ENCODE measurements at regions not wholly inside any gene's neighbourhood (a gene's known extent, or its start where the extent isn't known, plus 50 kb on each side); places are given as distances from the start of the nearest gene placed in this dataset.

DNA sequence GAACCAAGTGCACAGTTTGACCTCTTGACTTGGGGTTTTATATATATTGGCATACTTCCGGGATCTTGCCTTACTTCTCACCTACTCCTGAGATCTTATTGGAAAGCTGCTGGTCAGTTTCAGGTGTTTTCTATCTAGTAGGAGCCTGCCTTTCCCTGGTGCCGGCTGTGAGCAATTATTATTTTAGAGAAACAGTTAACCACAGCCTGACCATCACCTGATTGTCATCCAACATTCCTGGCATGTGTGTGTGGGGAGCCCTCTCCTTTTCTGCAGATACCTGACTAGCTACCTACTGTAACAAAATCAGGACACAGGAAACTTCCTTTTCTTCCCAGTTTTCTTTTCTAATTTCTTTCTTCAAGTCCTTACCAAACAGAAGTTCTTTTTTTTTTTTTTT is 220.4 kb downstream of the ATP23 start:
- no peaks in the 10 kb centered on the region for H3K4me1 ChIP-seq (ENCODE audit: control insufficient read depth, insufficient read depth, low read length)
- WGBS (ENCODE audit: insufficient coverage, insufficient read length), result no CpG with 5 or more reads among the region's 2 CpGs
- H3K4me3 ChIP-seq (ENCODE audit: low read length), result no peak overlapping the region
- no peaks in the 10 kb centered on the region for H3K27me3 ChIP-seq (ENCODE audit: control insufficient read depth, insufficient read depth, low read length)
- no peak overlapping the region for H3K27ac ChIP-seq (ENCODE audit: low read length)
- DNase-seq (ENCODE audit: low read depth, low spot score), result no peak
- no peaks in the 10 kb centered on the region for H3K36me3 ChIP-seq (ENCODE audit: control insufficient read depth, insufficient read depth, low read length)
- H3K9me3 ChIP-seq (ENCODE audit: control insufficient read depth, insufficient read depth, low read length), result no peaks in the 10 kb centered on the region

DNA sequence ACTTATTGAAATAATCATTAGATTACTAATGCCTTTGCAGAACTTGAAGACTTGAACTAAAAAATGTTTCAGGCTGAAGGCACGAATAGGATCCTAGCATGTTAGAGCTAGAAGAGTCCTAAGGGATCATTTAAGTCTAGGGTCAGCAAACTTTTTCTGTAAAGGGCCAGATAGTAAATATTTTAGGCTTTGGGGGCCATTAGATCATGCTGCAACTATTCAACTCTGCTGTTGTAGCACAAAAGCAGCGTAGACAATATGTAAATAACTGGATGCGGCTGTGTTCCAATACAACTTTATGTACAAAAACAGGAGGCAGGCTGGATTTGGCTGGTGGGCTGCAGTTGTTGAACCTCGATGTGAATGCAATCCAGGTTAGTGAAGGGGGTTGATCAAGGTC is 221.7 kb downstream of the ATP23 start:
- no peak for DNase-seq (ENCODE audit: low read depth, low spot score)
- WGBS (ENCODE audit: insufficient coverage, insufficient read length), result no CpG with 5 or more reads among the region's 4 CpGs
- Histone ChIP-seq H3K9me3 (ENCODE audit: control insufficient read depth, insufficient read depth, low read length) (no peaks in the 10 kb centered on the region), H3K27ac (ENCODE audit: low read length) (no peak overlapping the region), H3K4me1 (ENCODE audit: control insufficient read depth, insufficient read depth, low read length) (peaks cover 1% of the 10 kb centered on the region; the same call in 1 of the 2 replicates), H3K36me3 (ENCODE audit: control insufficient read depth, insufficient read depth, low read length) (no peaks in the 10 kb centered on the region), H3K27me3 (ENCODE audit: control insufficient read depth, insufficient read depth, low read length) (no peaks in the 10 kb centered on the region), H3K4me3 (ENCODE audit: low read length) (no peak overlapping the region)

GRCh38 chr12:58166643-58167042 is 225.3 kb downstream of the ATP23 start:
- DNase-seq (ENCODE audit: low read depth, low spot score), result no peak
- WGBS (ENCODE audit: insufficient coverage, insufficient read length), result no CpG with 5 or more reads among the region's 5 CpGs

DNA sequence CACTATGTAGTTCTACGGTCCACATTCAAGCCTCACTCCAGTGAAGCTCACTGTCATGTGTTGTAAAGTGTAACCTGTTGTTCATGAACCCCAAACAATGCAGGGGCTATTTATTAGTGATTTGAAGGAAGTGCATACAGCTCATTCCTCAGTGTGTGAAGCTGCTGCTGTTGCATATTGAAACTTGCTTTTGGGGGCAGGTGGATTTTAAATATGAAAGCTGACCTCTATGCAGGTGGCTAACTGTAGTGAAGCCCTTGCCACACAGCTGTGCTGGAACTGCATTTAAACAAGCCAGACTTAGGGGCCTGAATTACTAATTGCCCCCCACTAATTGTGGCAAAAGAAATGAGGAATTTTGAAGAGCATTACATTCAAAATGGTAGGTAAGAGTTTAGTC is 226.3 kb downstream of the ATP23 start:
- no CpG with 5 or more reads among the region's 1 CpG for WGBS (ENCODE audit: insufficient coverage, insufficient read length)
- H3K4me1 ChIP-seq (ENCODE audit: control insufficient read depth, insufficient read depth, low read length), result peaks cover 1% of the 10 kb centered on the region; the same call in 1 of the 2 replicates
- H3K27ac ChIP-seq (ENCODE audit: low read length), result no peak overlapping the region
- H3K4me3 ChIP-seq (ENCODE audit: low read length), result no peak overlapping the region
- no peaks in the 10 kb centered on the region for H3K36me3 ChIP-seq (ENCODE audit: control insufficient read depth, insufficient read depth, low read length)
- DNase-seq (ENCODE audit: low read depth, low spot score), result no peak
- H3K27me3 ChIP-seq (ENCODE audit: control insufficient read depth, insufficient read depth, low read length), result no peaks in the 10 kb centered on the region
- no peaks in the 10 kb centered on the region for H3K9me3 ChIP-seq (ENCODE audit: control insufficient read depth, insufficient read depth, low read length)

More at GRCh38 chr12:58166643-58167042, 225.3 kb downstream of the ATP23 start:
- no peak overlapping the region for H3K4me3 ChIP-seq (ENCODE audit: low read length)
- no peak overlapping the region for H3K27ac ChIP-seq (ENCODE audit: low read length)
- H3K4me1 ChIP-seq (ENCODE audit: control insufficient read depth, insufficient read depth, low read length), result peaks cover 1% of the 10 kb centered on the region; the same call in 1 of the 2 replicates
- no peaks in the 10 kb centered on the region for H3K36me3 ChIP-seq (ENCODE audit: control insufficient read depth, insufficient read depth, low read length)
- H3K27me3 ChIP-seq (ENCODE audit: control insufficient read depth, insufficient read depth, low read length), result no peaks in the 10 kb centered on the region
- H3K9me3 ChIP-seq (ENCODE audit: control insufficient read depth, insufficient read depth, low read length), result no peaks in the 10 kb centered on the region

- H3K4me3 ChIP-seq (ENCODE audit: low read length), result no peak overlapping the region
- no CpG with 5 or more reads among the region's 2 CpGs for whole genome bisulfite sequencing (ENCODE audit: insufficient coverage, insufficient read length)
- H3K36me3 ChIP-seq (ENCODE audit: control insufficient read depth, insufficient read depth, low read length), result no peaks in the 10 kb centered on the region
- no peaks in the 10 kb centered on the region for H3K27me3 ChIP-seq (ENCODE audit: control insufficient read depth, insufficient read depth, low read length)
- no peak overlapping the region for H3K27ac ChIP-seq (ENCODE audit: low read length)
- H3K4me1 ChIP-seq (ENCODE audit: control insufficient read depth, insufficient read depth, low read length), result peaks cover 1% of the 10 kb centered on the region; the same call in 1 of the 2 replicates
- DNase-seq (ENCODE audit: low read depth, low spot score), result no peak
- H3K9me3 ChIP-seq (ENCODE audit: control insufficient read depth, insufficient read depth, low read length), result no peaks in the 10 kb centered on the region
These were observed 228.5 kb downstream of the ATP23 start for GRCh38 chr12:58169826-58170225.

GRCh38 chr12:58171914-58172313 is 230.5 kb downstream of the ATP23 start:
- Histone ChIP-seq H3K9me3 (ENCODE audit: control insufficient read depth, insufficient read depth, low read length) (no peaks in the 10 kb centered on the region), H3K36me3 (ENCODE audit: control insufficient read depth, insufficient read depth, low read length) (no peaks in the 10 kb centered on the region), H3K27ac (ENCODE audit: low read length) (no peak overlapping the region), H3K4me1 (ENCODE audit: control insufficient read depth, insufficient read depth, low read length) (peaks cover 1% of the 10 kb centered on the region; the same call in 1 of the 2 replicates), H3K4me3 (ENCODE audit: low read length) (no peak overlapping the region), H3K27me3 (ENCODE audit: control insufficient read depth, insufficient read depth, low read length) (no peaks in the 10 kb centered on the region)
- no peak for DNase-seq (ENCODE audit: low read depth, low spot score)
- WGBS (ENCODE audit: insufficient coverage, insufficient read length), result no CpG with 5 or more reads among the region's 2 CpGs

DNA sequence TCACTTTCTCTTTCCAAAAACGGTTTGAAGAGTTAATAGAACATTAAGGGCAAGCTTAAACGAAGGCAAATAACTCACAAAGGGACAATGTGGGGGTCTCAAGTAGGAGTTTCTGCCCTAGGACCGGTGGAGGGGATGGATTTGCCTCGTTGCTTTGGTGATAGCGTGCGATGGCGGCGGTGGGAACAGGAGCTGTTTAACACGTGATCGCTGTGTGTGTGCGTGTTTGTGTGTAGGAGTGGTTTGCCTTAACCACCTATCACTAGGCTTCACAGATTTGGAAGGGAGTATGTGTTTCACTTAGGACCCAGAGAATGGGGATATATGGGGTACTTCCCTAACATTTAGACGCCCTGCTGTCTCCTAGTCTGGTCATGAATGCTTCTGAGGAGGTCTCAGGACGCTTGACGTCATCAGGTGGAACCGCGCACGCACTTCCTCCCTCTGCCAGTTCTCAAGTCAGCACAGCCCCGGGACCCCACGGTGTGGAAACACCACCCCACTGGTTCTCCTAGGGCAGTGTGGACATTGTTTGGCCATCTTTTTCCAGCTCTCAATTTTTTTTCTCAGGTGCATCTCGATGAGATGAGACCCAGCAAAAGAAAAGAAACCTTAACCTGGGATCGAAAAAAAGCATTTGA is 231.2 kb downstream of the ATP23 start:
- Histone ChIP-seq H3K27ac (ENCODE audit: low read length) (no peak overlapping the region), H3K27me3 (ENCODE audit: control insufficient read depth, insufficient read depth, low read length) (no peaks in the 10 kb centered on the region), H3K4me1 (ENCODE audit: control insufficient read depth, insufficient read depth, low read length) (no peaks in the 10 kb centered on the region), H3K9me3 (ENCODE audit: control insufficient read depth, insufficient read depth, low read length) (no peaks in the 10 kb centered on the region), H3K4me3 (ENCODE audit: low read length) (no peak overlapping the region), H3K36me3 (ENCODE audit: control insufficient read depth, insufficient read depth, low read length) (no peaks in the 10 kb centered on the region)
- no CpG with 5 or more reads among the region's 21 CpGs for WGBS (ENCODE audit: insufficient coverage, insufficient read length)
- no peak for DNase-seq (ENCODE audit: low read depth, low spot score)

- H3K4me3 ChIP-seq (ENCODE audit: low read length), result no peak overlapping the region
- no CpG with 5 or more reads among the region's 2 CpGs for WGBS (ENCODE audit: insufficient coverage, insufficient read length)
- DNase-seq (ENCODE audit: low read depth, low spot score), result no peak
- H3K27ac ChIP-seq (ENCODE audit: low read length), result no peak overlapping the region
- no peaks in the 10 kb centered on the region for H3K27me3 ChIP-seq (ENCODE audit: control insufficient read depth, insufficient read depth, low read length)
- no peaks in the 10 kb centered on the region for H3K4me1 ChIP-seq (ENCODE audit: control insufficient read depth, insufficient read depth, low read length)
- H3K36me3 ChIP-seq (ENCODE audit: control insufficient read depth, insufficient read depth, low read length), result no peaks in the 10 kb centered on the region
- no peaks in the 10 kb centered on the region for H3K9me3 ChIP-seq (ENCODE audit: control insufficient read depth, insufficient read depth, low read length)
These were observed 232.9 kb downstream of the ATP23 start for GRCh38 chr12:58174316-58174715.

DNA sequence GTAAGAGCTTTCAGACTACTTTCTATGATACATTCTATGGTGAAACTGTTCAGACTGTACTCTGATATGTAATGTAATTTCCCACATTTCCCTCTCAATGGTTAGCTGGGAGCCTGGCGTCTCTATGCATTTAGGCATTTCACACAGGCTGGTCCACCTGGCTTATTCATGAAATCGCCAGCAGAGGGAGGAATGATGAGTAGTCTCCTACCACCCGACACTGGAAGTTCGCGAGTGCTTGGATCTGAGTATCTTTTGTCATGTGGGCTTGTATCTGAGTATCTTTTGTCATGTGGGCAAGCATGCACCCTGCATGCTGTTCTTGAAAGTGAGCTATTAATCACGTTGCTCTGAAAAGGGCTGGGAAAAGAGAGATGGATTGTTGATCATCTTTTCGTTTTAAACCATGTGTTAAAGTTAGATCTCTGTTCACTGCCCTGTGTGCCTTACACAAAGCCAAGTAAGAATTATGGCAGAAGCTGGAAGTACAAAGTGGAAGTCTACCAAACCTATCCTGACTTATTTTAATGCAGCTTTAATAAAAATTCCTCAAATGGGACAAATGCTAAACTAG is 235.0 kb downstream of the ATP23 start:
- Histone ChIP-seq H3K36me3 (ENCODE audit: control insufficient read depth, insufficient read depth, low read length) (no peaks in the 10 kb centered on the region), H3K27ac (ENCODE audit: low read length) (no peak overlapping the region), H3K4me1 (ENCODE audit: control insufficient read depth, insufficient read depth, low read length) (no peaks in the 10 kb centered on the region), H3K9me3 (ENCODE audit: control insufficient read depth, insufficient read depth, low read length) (no peaks in the 10 kb centered on the region), H3K4me3 (ENCODE audit: low read length) (no peak overlapping the region), H3K27me3 (ENCODE audit: control insufficient read depth, insufficient read depth, low read length) (no peaks in the 10 kb centered on the region)
- no CpG with 5 or more reads among the region's 7 CpGs for WGBS (ENCODE audit: insufficient coverage, insufficient read length)
- peak; percentile 71 for DNase-seq (ENCODE audit: low read depth, low spot score)

DNA sequence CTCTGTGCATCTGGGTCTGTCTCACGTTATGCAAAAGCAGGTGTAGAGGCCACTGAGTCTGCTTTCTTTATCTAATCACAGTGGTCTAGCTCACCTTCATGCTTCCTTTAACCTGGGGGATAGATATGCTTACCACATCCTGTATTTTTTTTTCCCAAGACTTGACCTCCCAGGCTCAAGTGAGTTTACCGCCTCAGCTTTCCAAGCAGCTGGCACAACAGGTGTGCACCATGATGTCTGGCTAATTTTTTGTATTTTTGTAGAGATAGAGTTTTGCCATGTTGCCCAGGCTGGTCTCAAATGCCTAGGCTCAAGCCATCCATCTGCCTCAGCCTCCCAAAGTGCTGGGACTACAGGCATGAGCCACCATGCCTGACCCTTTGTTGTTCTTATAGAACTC is 236.0 kb downstream of the ATP23 start:
- Histone ChIP-seq H3K27ac (ENCODE audit: low read length) (no peak overlapping the region), H3K27me3 (ENCODE audit: control insufficient read depth, insufficient read depth, low read length) (no peaks in the 10 kb centered on the region), H3K4me1 (ENCODE audit: control insufficient read depth, insufficient read depth, low read length) (no peaks in the 10 kb centered on the region), H3K4me3 (ENCODE audit: low read length) (no peak overlapping the region), H3K36me3 (ENCODE audit: control insufficient read depth, insufficient read depth, low read length) (no peaks in the 10 kb centered on the region), H3K9me3 (ENCODE audit: control insufficient read depth, insufficient read depth, low read length) (no peaks in the 10 kb centered on the region)
- no CpG with 5 or more reads among the region's 2 CpGs for WGBS (ENCODE audit: insufficient coverage, insufficient read length)
- no peak for DNase-seq (ENCODE audit: low read depth, low spot score)

GRCh38 chr12:58184212-58184611 is 242.8 kb downstream of the ATP23 start:
- no peaks in the 10 kb centered on the region for H3K4me1 ChIP-seq (ENCODE audit: control insufficient read depth, insufficient read depth, low read length)
- H3K9me3 ChIP-seq (ENCODE audit: control insufficient read depth, insufficient read depth, low read length), result no peaks in the 10 kb centered on the region
- no peaks in the 10 kb centered on the region for H3K27me3 ChIP-seq (ENCODE audit: control insufficient read depth, insufficient read depth, low read length)
- DNase-seq (ENCODE audit: low read depth, low spot score), result no peak
- H3K27ac ChIP-seq (ENCODE audit: low read length), result no peak overlapping the region
- H3K4me3 ChIP-seq (ENCODE audit: low read length), result no peak overlapping the region
- H3K36me3 ChIP-seq (ENCODE audit: control insufficient read depth, insufficient read depth, low read length), result no peaks in the 10 kb centered on the region
